HCT116 (cell line): ENCODE measurements at regions not wholly inside any gene's neighbourhood (a gene's known extent, or its start where the extent isn't known, plus 50 kb on each side); places are given as distances from the start of the nearest gene placed in this dataset.

Source experiments
- ATAC-seq: fragments of 200-7000 bp; cut with Tn5 transposase; 2 replicates; pipeline ENCODE4 v1.9.1; 2020; ENCODE audit warnings: mild to moderate bottlenecking, moderate library complexity
- BruUV-seq: library from RNA; stranded (reverse); fragments of 400-500 nt; replicated peaks from 2 replicates; lab custom pipeline; 2021; lab: Mats Ljungman, UMichigan
- CTCF ChIA-PET: fragments of 300-600 bp; sonication (Branson Sonifier 250); formaldehyde crosslinking; loops from one replicate; lab custom pipeline; 2021; ENCODE audit warnings: antibody characterized with exemption; lab: Charles Lee
- POLR2A ChIA-PET: fragments of 300-600, 350-600 bp; sonication (Branson Sonifier 250); formaldehyde crosslinking; loops from one replicate; lab custom pipeline; 2021; ENCODE audit warnings: antibody characterized with exemption; lab: Charles Lee
- RAD21 ChIA-PET, 2 experiments: fragments of 300-600 bp; sonication (Branson Sonifier 250); formaldehyde crosslinking; loops; one replicate each; lab custom pipeline; 2023; ENCODE audit warnings: low total read pairs in 2 of 2; ENCODE audit not compliant: uncharacterized antibody in 2 of 2, unreplicated experiment in 2 of 2, low non-redundant PET in 1 of 2; lab: Charles Lee
- DNase-seq: peaks from one replicate; pipeline ENCODE4 v3.0.0-alpha.2; 2010; ENCODE audit warnings: low read depth, low spot score
- H2AFZ ChIP-seq: fragments of 200-600 bp; shearing (Covaris generic), sonication (generic); 2 replicates; pipeline ENCODE4 v1.6.1; 2017; ENCODE audit warnings: low read depth, mixed run types, mixed read lengths, antibody characterized with exemption, low read length; ENCODE audit not compliant: poor library complexity, severe bottlenecking
- H3K27ac ChIP-seq: 2 replicates; pipeline ENCODE4 v1.5.1; 2012; ENCODE audit warnings: low read depth, low read length
- H3K27me3 ChIP-seq: fragments of 200-600 bp; sonication (generic); 2 replicates; pipeline ENCODE4 v1.6.1; 2016; ENCODE audit warnings: mixed run types, low read length, mixed read lengths; ENCODE audit not compliant: insufficient read depth
- H3K36me3 ChIP-seq, 2 experiments: fragments of 200-500 bp in 1 of 2; fragments of 200-600 bp in 1 of 2; sonication (Bioruptor generic) in 1 of 2; sonication (generic) in 1 of 2; 2 replicates each; pipeline versions ENCODE4 v1.5.1 to v1.6.1; 2014 to 2016; ENCODE audit warnings: low read length in 2 of 2, inconsistent platforms in 1 of 2, mixed read lengths in 1 of 2, mixed run types in 1 of 2; ENCODE audit not compliant: insufficient read depth in 2 of 2, control insufficient read depth in 1 of 2
- H3K4me1 ChIP-seq, 2 experiments: fragments of 200-600 bp in 1 of 2; sonication (generic) in 1 of 2; 2 replicates each; pipeline versions ENCODE4 v1.5.1 to v1.6.1; 2012 to 2017; ENCODE audit warnings: low read length in 2 of 2, inconsistent platforms in 1 of 2, mild to moderate bottlenecking in 1 of 2, mixed read lengths in 1 of 2, mixed run types in 1 of 2, moderate library complexity in 1 of 2; ENCODE audit not compliant: insufficient read depth in 2 of 2, control insufficient read depth in 1 of 2
- H3K4me2 ChIP-seq: fragments of 200-600 bp; sonication (generic); 2 replicates; pipeline ENCODE4 v1.6.1; 2017; ENCODE audit warnings: mixed run types, low read length, mixed read lengths
- H3K4me3 ChIP-seq, 2 experiments: fragments of 200-600 bp in 1 of 2; sonication (generic) in 1 of 2; replicated peaks in 1 of 2; 2 replicates each; pipeline ENCODE4 v1.5.1; 2011 to 2016; ENCODE audit warnings: low read length in 2 of 2, control low read depth in 1 of 2, low read depth in 1 of 2, mild to moderate bottlenecking in 1 of 2, mixed read lengths in 1 of 2, mixed run types in 1 of 2
- H3K79me2 ChIP-seq: fragments of 200-600 bp; sonication (generic); 2 replicates; pipeline ENCODE4 v1.6.1; 2017; ENCODE audit warnings: mild to moderate bottlenecking, mixed run types, low read length, moderate library complexity, mixed read lengths; ENCODE audit not compliant: insufficient read depth
- H3K9ac ChIP-seq: fragments of 200-600 bp; sonication (generic); 2 replicates; pipeline ENCODE4 v1.6.1; 2016; ENCODE audit warnings: low read length, mixed read lengths
- H3K9me2 ChIP-seq: fragments of 200-600 bp; sonication (generic), shearing (Covaris generic); 2 replicates; pipeline ENCODE4 v1.6.1; 2017; ENCODE audit warnings: mixed run types, mild to moderate bottlenecking, moderate library complexity; ENCODE audit not compliant: insufficient read depth
- H3K9me3 ChIP-seq, 2 experiments: fragments of 200-500 bp in 1 of 2; fragments of 200-600 bp in 1 of 2; sonication (Bioruptor generic) in 1 of 2; sonication (generic) in 1 of 2; 2 replicates each; pipeline ENCODE4 v1.6.1; 2014 to 2017; ENCODE audit warnings: low read length in 2 of 2, mixed read lengths in 2 of 2, inconsistent platforms in 1 of 2, low read depth in 1 of 2, mild to moderate bottlenecking in 1 of 2, mixed run types in 1 of 2, moderate library complexity in 1 of 2; ENCODE audit not compliant: control insufficient read depth in 1 of 2, insufficient read depth in 1 of 2
- H4K20me1 ChIP-seq: fragments of 200-600 bp; sonication (generic), shearing (Covaris generic); 2 replicates; pipeline ENCODE4 v1.6.1; 2017; ENCODE audit warnings: mixed run types, mild to moderate bottlenecking, moderate library complexity; ENCODE audit not compliant: insufficient read depth
- CTCF ChIP-seq, 3 experiments: fragments of 200-600 bp in 1 of 3; sonication (generic) in 1 of 3; IDR thresholded peaks in 2 of 3; conservative IDR thresholded peaks in 1 of 3; 2 replicates each; pipeline ENCODE4 v1.5.1; 2012 to 2017; ENCODE audit warnings: low read depth in 2 of 3, low read length in 2 of 3, antibody characterized with exemption in 1 of 3, borderline replicate concordance in 1 of 3, control low read depth in 1 of 3, mild to moderate bottlenecking in 1 of 3, mixed read lengths in 1 of 3, mixed run types in 1 of 3, moderate library complexity in 1 of 3; ENCODE audit not compliant: insufficient read depth in 1 of 3
- EGR1 ChIP-seq: IDR thresholded peaks from 2 replicates; pipeline ENCODE4 v1.6.1; 2012; ENCODE audit warnings: low read depth
- EZH2 ChIP-seq: fragments of 200-600 bp; sonication (generic); IDR thresholded peaks from 2 replicates; pipeline ENCODE4 v1.6.1; 2017; ENCODE audit warnings: antibody characterized with exemption, mixed run types
- EZH2phosphoT487 ChIP-seq: fragments of 200-600 bp; IDR thresholded peaks from 2 replicates; pipeline ENCODE4 v1.6.1; 2018; ENCODE audit warnings: antibody characterized with exemption, borderline replicate concordance
- FOSL1 ChIP-seq: IDR thresholded peaks from 2 replicates; pipeline ENCODE4 v1.6.1; 2012; ENCODE audit warnings: low read depth
- JUND ChIP-seq: IDR thresholded peaks from 2 replicates; pipeline ENCODE4 v1.6.1; 2012
- POLR2A ChIP-seq: IDR thresholded peaks from 2 replicates; pipeline ENCODE4 v1.7.0; 2011; ENCODE audit warnings: borderline replicate concordance; ENCODE audit not compliant: insufficient read depth, insufficient read length; ENCODE audit errors: extremely low read depth
- POLR2AphosphoS5 ChIP-seq: IDR thresholded peaks from 2 replicates; pipeline ENCODE4 v1.6.1; 2011; ENCODE audit warnings: mild to moderate bottlenecking, low read depth, low read length, moderate library complexity
- RAD21 ChIP-seq: IDR thresholded peaks from 2 replicates; pipeline ENCODE4 v1.6.1; 2012; ENCODE audit warnings: low read depth, mild to moderate bottlenecking
- REST ChIP-seq: IDR thresholded peaks from 2 replicates; pipeline ENCODE4 v1.6.1; 2012; ENCODE audit warnings: low read depth
- SIN3A ChIP-seq: IDR thresholded peaks from 2 replicates; pipeline ENCODE4 v1.6.1; 2012; ENCODE audit warnings: low read depth
- SP1 ChIP-seq: IDR thresholded peaks from 2 replicates; pipeline ENCODE4 v1.6.1; 2012; ENCODE audit warnings: low read depth
- TCF7L2 ChIP-seq: IDR thresholded peaks from 2 replicates; pipeline ENCODE4 v1.7.0; 2011; ENCODE audit warnings: borderline replicate concordance, inconsistent platforms; ENCODE audit not compliant: insufficient read depth, insufficient read length; ENCODE audit errors: extremely low read depth
- ZFX ChIP-seq: fragments of 450-650 bp; IDR thresholded peaks from 2 replicates; pipeline ENCODE4 v1.6.1; 2017
- intact Hi-C: fragments of 100-400 bp; cut with micrococcal nuclease; formaldehyde crosslinking; loops from 2 replicates; pipeline ENCODE4 v1.10.0; 2022
- TF ChIP-seq, protein P1 (sequence below): IDR thresholded peaks from 2 replicates; pipeline ENCODE4 v1.6.1; 2011; ENCODE audit warnings: mild to moderate bottlenecking, low read length, moderate library complexity; ENCODE audit not compliant: insufficient replicate concordance; ENCODE audit errors: extremely low read depth

GRCh38 chr5:57989378-57989777, 470.5 kb downstream of the PLK2 start:
- H3K27me3 ChIP-seq: no peaks in the 10 kb centered on the region
- peak overlapping the region; percentile 47 for H2AFZ ChIP-seq
- H3K4me3 ChIP-seq: no peak overlapping the region
- BruUV-seq: no TSS peak
- H3K4me1 ChIP-seq: peaks cover 0 to 20% of the 10 kb centered on the region in 2 experiments; a peak in 2 of 4 replicates
- POLR2A ChIA-PET: no interaction called here
- H4K20me1 ChIP-seq: no peaks in the 10 kb centered on the region
- DNase-seq: no peak
- CTCF ChIA-PET: no interaction called here
- H3K27ac ChIP-seq: no peak overlapping the region
- TF ChIP-seq CTCF (IDR thresholded peaks at IDR 0.05 in 2 of 3, conservative IDR thresholded peaks at IDR 0.05 in 1 of 3; ENCODE audit: borderline replicate concordance in 1 of 3, insufficient read depth in 1 of 3, low read depth in 2 of 3, low read length in 2 of 3) (no peak), RAD21 (no peak), EZH2phosphoT487 (no peak), ZFX (no peak), JUND (no peak), POLR2A (no peak), TCF7L2 (no peak), SP1 (no peak), SIN3A (no peak), REST (no peak), POLR2AphosphoS5 (no peak), EZH2 (no peak), FOSL1 (no peak), EGR1 (no peak)
- TF ChIP-seq, protein P1, sequence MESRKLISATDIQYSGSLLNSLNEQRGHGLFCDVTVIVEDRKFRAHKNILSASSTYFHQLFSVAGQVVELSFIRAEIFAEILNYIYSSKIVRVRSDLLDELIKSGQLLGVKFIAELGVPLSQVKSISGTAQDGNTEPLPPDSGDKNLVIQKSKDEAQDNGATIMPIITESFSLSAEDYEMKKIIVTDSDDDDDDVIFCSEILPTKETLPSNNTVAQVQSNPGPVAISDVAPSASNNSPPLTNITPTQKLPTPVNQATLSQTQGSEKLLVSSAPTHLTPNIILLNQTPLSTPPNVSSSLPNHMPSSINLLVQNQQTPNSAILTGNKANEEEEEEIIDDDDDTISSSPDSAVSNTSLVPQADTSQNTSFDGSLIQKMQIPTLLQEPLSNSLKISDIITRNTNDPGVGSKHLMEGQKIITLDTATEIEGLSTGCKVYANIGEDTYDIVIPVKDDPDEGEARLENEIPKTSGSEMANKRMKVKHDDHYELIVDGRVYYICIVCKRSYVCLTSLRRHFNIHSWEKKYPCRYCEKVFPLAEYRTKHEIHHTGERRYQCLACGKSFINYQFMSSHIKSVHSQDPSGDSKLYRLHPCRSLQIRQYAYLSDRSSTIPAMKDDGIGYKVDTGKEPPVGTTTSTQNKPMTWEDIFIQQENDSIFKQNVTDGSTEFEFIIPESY: no peak
- TF ChIP-seq, all 23 proteins: peak for 0
- Histone ChIP-seq H3K9ac (no peak overlapping the region), H3K36me3 (no peaks in the 10 kb centered on the region), H3K4me2 (peak overlapping the region; percentile 24; the same call in 1 of the 2 replicates), H3K79me2 (no peaks in the 10 kb centered on the region), H3K9me2 (no peaks in the 10 kb centered on the region), H3K9me3 (no peaks in the 10 kb centered on the region)
- RAD21 ChIA-PET: no interaction called here
- intact Hi-C loops: no loop called here
- ATAC-seq: no peak
